ENCODE measurements at regions not wholly inside any gene's neighbourhood (a gene's known extent, or its start where the extent isn't known, plus 50 kb on each side); places are given as distances from the start of the nearest gene placed in this dataset.

DNA sequence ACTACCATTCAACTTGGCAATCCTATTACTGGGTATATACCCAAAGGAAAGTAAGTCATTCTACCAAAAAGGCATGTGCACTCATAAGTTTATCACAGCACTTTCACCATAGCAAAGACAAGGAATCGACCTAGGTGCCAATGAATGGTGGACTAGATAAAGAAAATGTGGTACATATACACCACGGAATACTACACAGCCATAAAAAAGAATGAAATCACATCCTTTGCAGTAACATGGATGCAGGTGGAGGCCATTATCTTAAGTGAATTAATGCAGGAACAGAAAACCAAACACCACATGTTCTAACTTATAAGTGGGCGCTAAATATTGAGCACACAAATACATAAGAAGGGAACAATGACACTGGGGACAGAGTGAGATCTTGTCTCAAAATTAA is 65.8 kb upstream of the SUB1 start:
- Mint-ChIP-seq H3K36me3 (ENCODE audit: insufficient read depth, unreplicated experiment) (no peaks in the 10 kb centered on the region), H3K4me3 (ENCODE audit: unreplicated experiment) (no peak overlapping the region), H3K27ac (ENCODE audit: unreplicated experiment) (no peak overlapping the region), H3K27me3 (ENCODE audit: insufficient read depth, unreplicated experiment) (no peaks in the 10 kb centered on the region), H3K4me1 (ENCODE audit: low read depth, unreplicated experiment) (no peaks in the 10 kb centered on the region), H3K9me3 (ENCODE audit: unreplicated experiment) (peaks cover 8% of the 10 kb centered on the region)
- Histone ChIP-seq H3K27me3 (replicated peaks; ENCODE audit: control insufficient read depth, insufficient read depth, low read length) (no peaks in the 10 kb centered on the region), H3K4me3 (ENCODE audit: low read depth, low read length) (no peak overlapping the region), H3K4me1 (no peaks in the 10 kb centered on the region), H3K9me3 (no peaks in the 10 kb centered on the region), H3K36me3 (ENCODE audit: control insufficient read depth, insufficient read depth, low read length) (no peaks in the 10 kb centered on the region)
- no peak for DNase-seq
- CTCF ChIA-PET, result no interaction called here
- intact Hi-C loops (cut with micrococcal nuclease; ENCODE audit: unreplicated experiment), result no loop called here
- TF ChIP-seq, protein P1, sequence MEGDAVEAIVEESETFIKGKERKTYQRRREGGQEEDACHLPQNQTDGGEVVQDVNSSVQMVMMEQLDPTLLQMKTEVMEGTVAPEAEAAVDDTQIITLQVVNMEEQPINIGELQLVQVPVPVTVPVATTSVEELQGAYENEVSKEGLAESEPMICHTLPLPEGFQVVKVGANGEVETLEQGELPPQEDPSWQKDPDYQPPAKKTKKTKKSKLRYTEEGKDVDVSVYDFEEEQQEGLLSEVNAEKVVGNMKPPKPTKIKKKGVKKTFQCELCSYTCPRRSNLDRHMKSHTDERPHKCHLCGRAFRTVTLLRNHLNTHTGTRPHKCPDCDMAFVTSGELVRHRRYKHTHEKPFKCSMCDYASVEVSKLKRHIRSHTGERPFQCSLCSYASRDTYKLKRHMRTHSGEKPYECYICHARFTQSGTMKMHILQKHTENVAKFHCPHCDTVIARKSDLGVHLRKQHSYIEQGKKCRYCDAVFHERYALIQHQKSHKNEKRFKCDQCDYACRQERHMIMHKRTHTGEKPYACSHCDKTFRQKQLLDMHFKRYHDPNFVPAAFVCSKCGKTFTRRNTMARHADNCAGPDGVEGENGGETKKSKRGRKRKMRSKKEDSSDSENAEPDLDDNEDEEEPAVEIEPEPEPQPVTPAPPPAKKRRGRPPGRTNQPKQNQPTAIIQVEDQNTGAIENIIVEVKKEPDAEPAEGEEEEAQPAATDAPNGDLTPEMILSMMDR (IDR thresholded peaks at IDR 0.05; ENCODE audit: insufficient read depth in 1 of 2, low read depth in 1 of 2, low read length in 1 of 2, severe bottlenecking in 1 of 2, unreplicated experiment in 1 of 2), result no peak
- no TSS peak for BruUV-seq (replicated peaks)
- POLR2A ChIA-PET, result no interaction called here

DNA sequence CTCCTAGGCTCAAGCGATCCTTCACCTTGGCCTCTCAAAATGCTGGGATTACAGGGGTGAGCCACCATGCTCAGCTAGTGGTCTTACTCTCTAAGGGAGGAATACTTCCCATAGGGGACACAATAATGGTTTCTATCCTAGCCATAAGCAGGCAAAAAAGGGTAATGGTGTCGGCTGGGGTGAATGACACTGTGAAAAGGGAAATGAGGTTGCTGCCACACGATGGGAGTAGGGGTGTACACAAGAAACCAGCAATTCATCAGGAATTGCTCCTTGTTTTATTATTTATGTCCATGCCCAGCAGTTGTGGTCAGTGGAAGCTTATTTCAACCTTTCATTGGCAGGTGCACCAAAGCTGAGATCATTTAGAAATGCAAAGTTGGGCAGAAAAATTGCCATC is 70.3 kb upstream of the ZFR start:
- POLR2A ChIA-PET, result no interaction called here
- no TSS peak for BruUV-seq (replicated peaks)
- Mint-ChIP-seq H3K9me3 (ENCODE audit: unreplicated experiment) (no peaks in the 10 kb centered on the region), H3K4me1 (ENCODE audit: low read depth, unreplicated experiment) (no peaks in the 10 kb centered on the region), H3K36me3 (ENCODE audit: insufficient read depth, unreplicated experiment) (no peaks in the 10 kb centered on the region), H3K27ac (ENCODE audit: unreplicated experiment) (no peak overlapping the region), H3K27me3 (ENCODE audit: insufficient read depth, unreplicated experiment) (no peaks in the 10 kb centered on the region), H3K4me3 (ENCODE audit: unreplicated experiment) (no peak overlapping the region)
- intact Hi-C loops (cut with micrococcal nuclease; ENCODE audit: unreplicated experiment), result no loop called here
- no peaks in the 10 kb centered on the region for H3K9me3 ChIP-seq
- TF ChIP-seq, protein P1 (IDR thresholded peaks at IDR 0.05; ENCODE audit: insufficient read depth in 1 of 2, low read depth in 1 of 2, low read length in 1 of 2, severe bottlenecking in 1 of 2, unreplicated experiment in 1 of 2), result no peak
- no peaks in the 10 kb centered on the region for H3K4me1 ChIP-seq
- no peak overlapping the region for H3K4me3 ChIP-seq (ENCODE audit: low read depth, low read length)
- no peak for DNase-seq
- no peaks in the 10 kb centered on the region for H3K36me3 ChIP-seq (ENCODE audit: control insufficient read depth, insufficient read depth, low read length)
- no peaks in the 10 kb centered on the region for H3K27me3 ChIP-seq (replicated peaks; ENCODE audit: control insufficient read depth, insufficient read depth, low read length)
- CTCF ChIA-PET, result no interaction called here

DNA sequence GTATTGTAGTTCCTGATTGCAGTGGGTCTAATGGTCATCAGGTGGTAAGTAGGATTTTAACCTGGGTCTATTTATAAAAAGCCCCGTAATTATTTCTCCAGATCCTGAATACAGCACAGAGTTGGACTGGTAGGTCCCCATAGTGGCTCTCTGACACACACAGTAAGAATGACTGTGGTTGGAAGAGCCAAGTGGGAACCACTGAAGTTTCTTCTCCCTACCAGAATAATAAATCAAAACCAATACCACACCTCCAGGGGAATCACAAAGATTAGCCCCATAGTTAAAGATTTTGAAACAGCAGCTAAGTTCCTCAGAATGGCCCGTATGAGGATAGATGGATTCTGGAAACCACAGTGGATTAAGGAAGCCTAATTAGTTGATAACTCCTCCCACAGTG is 68.4 kb upstream of the ZFR start:
- Mint-ChIP-seq H3K9me3 (ENCODE audit: unreplicated experiment) (no peaks in the 10 kb centered on the region), H3K4me3 (ENCODE audit: unreplicated experiment) (no peak overlapping the region), H3K4me1 (ENCODE audit: low read depth, unreplicated experiment) (peaks cover 3% of the 10 kb centered on the region), H3K36me3 (ENCODE audit: insufficient read depth, unreplicated experiment) (no peaks in the 10 kb centered on the region), H3K27ac (ENCODE audit: unreplicated experiment) (no peak overlapping the region), H3K27me3 (ENCODE audit: insufficient read depth, unreplicated experiment) (no peaks in the 10 kb centered on the region)
- ChIA-PET POLR2A (no interaction called here), CTCF (no interaction called here)
- no peaks in the 10 kb centered on the region for H3K4me1 ChIP-seq
- H3K36me3 ChIP-seq (ENCODE audit: control insufficient read depth, insufficient read depth, low read length), result no peaks in the 10 kb centered on the region
- no peaks in the 10 kb centered on the region for H3K9me3 ChIP-seq
- H3K4me3 ChIP-seq (ENCODE audit: low read depth, low read length), result no peak overlapping the region
- H3K27me3 ChIP-seq (replicated peaks; ENCODE audit: control insufficient read depth, insufficient read depth, low read length), result no peaks in the 10 kb centered on the region
- BruUV-seq (replicated peaks), result no TSS peak
- intact Hi-C loops (cut with micrococcal nuclease; ENCODE audit: unreplicated experiment), result no loop called here
- TF ChIP-seq, protein P1 (IDR thresholded peaks at IDR 0.05; ENCODE audit: insufficient read depth in 1 of 2, low read depth in 1 of 2, low read length in 1 of 2, severe bottlenecking in 1 of 2, unreplicated experiment in 1 of 2), result no peak
- no peak for DNase-seq
